DND-41 (cell line): ENCODE measurements at regions not wholly inside any gene's neighbourhood (a gene's known extent, or its start where the extent isn't known, plus 50 kb on each side); places are given as distances from the start of the nearest gene placed in this dataset.

Source experiments
- ATAC-seq: fragments of 200-7000 bp; cut with Tn5 transposase; 3 replicates; pipeline ENCODE4 v1.9.1; 2021; ENCODE audit warnings: low read depth; ENCODE audit not compliant: insufficient read depth
- DNase-seq: peaks from one replicate; pipeline ENCODE4 v3.0.0-alpha.2; 2020
- H2AFZ ChIP-seq: 2 replicates; pipeline ENCODE4 v1.6.0; 2012; ENCODE audit warnings: low read depth, low read length
- H3K27ac ChIP-seq: 2 replicates; pipeline ENCODE4 v1.5.1; 2012; ENCODE audit warnings: low read length, inconsistent platforms
- H3K27me3 ChIP-seq: fragments of 200-600 bp; sonication (generic); 2 replicates; pipeline ENCODE4 v1.6.0; 2012; ENCODE audit warnings: low read length, mild to moderate bottlenecking, inconsistent platforms; ENCODE audit not compliant: insufficient read depth, poor library complexity
- H3K36me3 ChIP-seq: 2 replicates; pipeline ENCODE4 v1.5.1; 2012; ENCODE audit warnings: low read length, inconsistent platforms; ENCODE audit not compliant: insufficient read depth
- H3K4me1 ChIP-seq: 2 replicates; pipeline ENCODE4 v1.5.1; 2012; ENCODE audit warnings: mild to moderate bottlenecking, low read length; ENCODE audit not compliant: insufficient read depth
- H3K4me2 ChIP-seq: 2 replicates; pipeline ENCODE4 v1.6.0; 2012; ENCODE audit warnings: mild to moderate bottlenecking, moderate library complexity, low read length, inconsistent platforms; ENCODE audit not compliant: insufficient read depth
- H3K4me3 ChIP-seq, 2 experiments: fragments of 200-600 bp in 1 of 2; shearing (Covaris generic) in 1 of 2; 2 replicates each; pipeline ENCODE4 v1.5.1; 2012 to 2016; ENCODE audit warnings: inconsistent platforms in 2 of 2, low read length in 2 of 2, mild to moderate bottlenecking in 2 of 2, low read depth in 1 of 2, moderate library complexity in 1 of 2
- H3K79me2 ChIP-seq: 2 replicates; pipeline ENCODE4 v1.6.0; 2012; ENCODE audit warnings: low read length, inconsistent platforms; ENCODE audit not compliant: insufficient read depth
- H3K9ac ChIP-seq: 2 replicates; pipeline ENCODE4 v1.6.0; 2012; ENCODE audit warnings: low read depth, mild to moderate bottlenecking, inconsistent platforms, low read length, moderate library complexity
- H3K9me3 ChIP-seq: 2 replicates; pipeline ENCODE4 v1.5.1; 2012; ENCODE audit warnings: low read length, moderate library complexity, mild to moderate bottlenecking, inconsistent platforms; ENCODE audit not compliant: insufficient read depth, severe bottlenecking
- H4K20me1 ChIP-seq: 2 replicates; pipeline ENCODE4 v1.6.0; 2012; ENCODE audit warnings: low read length; ENCODE audit not compliant: insufficient read depth
- CTCF ChIP-seq: IDR thresholded peaks from 2 replicates; pipeline ENCODE4 v1.5.1; 2012; ENCODE audit warnings: borderline replicate concordance, low read length, moderate library complexity, mild to moderate bottlenecking; ENCODE audit not compliant: poor library complexity, severe bottlenecking; ENCODE audit errors: extremely low read depth
- EZH2 ChIP-seq: IDR thresholded peaks from 3 replicates; pipeline ENCODE4 v1.6.1; 2012; ENCODE audit warnings: borderline replicate concordance, low read depth, mild to moderate bottlenecking, moderate library complexity, low read length, inconsistent platforms; ENCODE audit not compliant: severe bottlenecking

GRCh38 chr22:47449508-47450270 is 687.2 kb downstream of the TBC1D22A start:
- Histone ChIP-seq H4K20me1 (no peaks in the 10 kb centered on the region), H3K79me2 (no peaks in the 10 kb centered on the region), H3K4me1 (no peaks in the 10 kb centered on the region), H2AFZ (no peak overlapping the region), H3K27ac (no peak overlapping the region), H3K9ac (no peak overlapping the region), H3K36me3 (no peaks in the 10 kb centered on the region), H3K4me3 (no peak overlapping the region), H3K4me2 (no peak overlapping the region), H3K27me3 (no peaks in the 10 kb centered on the region), H3K9me3 (peaks cover 8% of the 10 kb centered on the region)
- ATAC-seq (no peak), DNase-seq (no peak)
- TF ChIP-seq EZH2 (no peak), CTCF (no peak)

- H2AFZ ChIP-seq = no peak overlapping the region
- TF ChIP-seq CTCF (no peak), EZH2 (no peak)
- no peak for DNase-seq
- H3K27me3 ChIP-seq = no peaks in the 10 kb centered on the region
- no peaks in the 10 kb centered on the region for H3K79me2 ChIP-seq
- no peaks in the 10 kb centered on the region for H3K36me3 ChIP-seq
- H4K20me1 ChIP-seq = no peaks in the 10 kb centered on the region
- H3K9me3 ChIP-seq = no peaks in the 10 kb centered on the region
- no peaks in the 10 kb centered on the region for H3K4me1 ChIP-seq
- ATAC-seq = no peak
- no peak overlapping the region for H3K27ac ChIP-seq
- no peak overlapping the region for H3K4me3 ChIP-seq
- H3K4me2 ChIP-seq = no peak overlapping the region
- no peak overlapping the region for H3K9ac ChIP-seq
Measured at GRCh38 chr22:47448231-47449223, 686.1 kb downstream of the TBC1D22A start.

GRCh38 chr22:47446821-47447810 is 684.7 kb downstream of the TBC1D22A start:
- no peak overlapping the region for H2AFZ ChIP-seq
- no peaks in the 10 kb centered on the region for H3K4me1 ChIP-seq
- no peak overlapping the region for H3K27ac ChIP-seq
- no peaks in the 10 kb centered on the region for H3K79me2 ChIP-seq
- H3K27me3 ChIP-seq = no peaks in the 10 kb centered on the region
- no peak overlapping the region for H3K9ac ChIP-seq
- H3K36me3 ChIP-seq = no peaks in the 10 kb centered on the region
- H3K9me3 ChIP-seq = no peaks in the 10 kb centered on the region
- H3K4me3 ChIP-seq = no peak overlapping the region
- H3K4me2 ChIP-seq = no peak overlapping the region
- ATAC-seq = no peak
- H4K20me1 ChIP-seq = no peaks in the 10 kb centered on the region
- TF ChIP-seq CTCF (no peak), EZH2 (no peak)
- DNase-seq = no peak
